ENCODE measurements at regions not wholly inside any gene's neighbourhood (a gene's known extent, or its start where the extent isn't known, plus 50 kb on each side); places are given as distances from the start of the nearest gene placed in this dataset.

GRCh38 chr10:33087152-33087551 is 129.1 kb upstream of the ITGB1 start:
- CTCF ChIA-PET (ENCODE audit: unreplicated experiment): no interaction called here
- no peaks in the 10 kb centered on the region for H3K9me2 ChIP-seq (ENCODE audit: insufficient read depth, low read length)
- no TSS peak for BruUV-seq (replicated peaks)
- intact Hi-C loops (cut with micrococcal nuclease; ENCODE audit: unreplicated experiment): no loop called here
- H3K9me3 ChIP-seq (ENCODE audit: low read length): 0 out of 2 replicates have a peak, but pooled peaks cover 24% of the 10 kb centered on the region
- DNase-seq (ENCODE audit: low spot score): no peak
- TF ChIP-seq, protein P1, sequence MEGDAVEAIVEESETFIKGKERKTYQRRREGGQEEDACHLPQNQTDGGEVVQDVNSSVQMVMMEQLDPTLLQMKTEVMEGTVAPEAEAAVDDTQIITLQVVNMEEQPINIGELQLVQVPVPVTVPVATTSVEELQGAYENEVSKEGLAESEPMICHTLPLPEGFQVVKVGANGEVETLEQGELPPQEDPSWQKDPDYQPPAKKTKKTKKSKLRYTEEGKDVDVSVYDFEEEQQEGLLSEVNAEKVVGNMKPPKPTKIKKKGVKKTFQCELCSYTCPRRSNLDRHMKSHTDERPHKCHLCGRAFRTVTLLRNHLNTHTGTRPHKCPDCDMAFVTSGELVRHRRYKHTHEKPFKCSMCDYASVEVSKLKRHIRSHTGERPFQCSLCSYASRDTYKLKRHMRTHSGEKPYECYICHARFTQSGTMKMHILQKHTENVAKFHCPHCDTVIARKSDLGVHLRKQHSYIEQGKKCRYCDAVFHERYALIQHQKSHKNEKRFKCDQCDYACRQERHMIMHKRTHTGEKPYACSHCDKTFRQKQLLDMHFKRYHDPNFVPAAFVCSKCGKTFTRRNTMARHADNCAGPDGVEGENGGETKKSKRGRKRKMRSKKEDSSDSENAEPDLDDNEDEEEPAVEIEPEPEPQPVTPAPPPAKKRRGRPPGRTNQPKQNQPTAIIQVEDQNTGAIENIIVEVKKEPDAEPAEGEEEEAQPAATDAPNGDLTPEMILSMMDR (conservative IDR thresholded peaks at IDR 0.05; ENCODE audit: low read length): no peak
- no peak for TF ChIP-seq EZH2phosphoT487 (IDR thresholded peaks at IDR 0.05; ENCODE audit: borderline replicate concordance, low read depth, low read length)
- H3K27ac ChIP-seq (ENCODE audit: low read depth, low read length, poor library complexity, severe bottlenecking): no peak overlapping the region
- no peak overlapping the region for H3K4me3 ChIP-seq (ENCODE audit: low read depth, low read length, poor library complexity, severe bottlenecking)
- H2AFZ ChIP-seq (ENCODE audit: low read length): no peak overlapping the region
- H3K4me1 ChIP-seq (ENCODE audit: insufficient read depth, low read length, poor library complexity, severe bottlenecking): no peaks in the 10 kb centered on the region
- no peaks in the 10 kb centered on the region; the same call in 1 of the 2 replicates for H3K36me3 ChIP-seq (ENCODE audit: insufficient read depth, low read length)
- no peaks in the 10 kb centered on the region for H3K79me2 ChIP-seq (ENCODE audit: insufficient read depth, low read depth, low read length)
- POLR2A ChIA-PET: interaction anchor here (0.8 to 0.9 kb wide), 2 partner anchors 43 to 396 kb away, joined by 3 to 4 read pairs; no protein-coding TSS in a partner anchor
- no peak overlapping the region for H3K4me2 ChIP-seq (ENCODE audit: low read length)
- H4K20me1 ChIP-seq (ENCODE audit: insufficient read depth, low read length): no peaks in the 10 kb centered on the region

GRCh38 chr10:33086100-33086499 is 128.1 kb upstream of the ITGB1 start:
- Histone ChIP-seq H3K4me2 (ENCODE audit: low read length) (no peak overlapping the region), H3K79me2 (ENCODE audit: insufficient read depth, low read depth, low read length) (no peaks in the 10 kb centered on the region), H3K27ac (ENCODE audit: low read depth, low read length, poor library complexity, severe bottlenecking) (no peak overlapping the region), H4K20me1 (ENCODE audit: insufficient read depth, low read length) (no peaks in the 10 kb centered on the region), H2AFZ (ENCODE audit: low read length) (no peak overlapping the region), H3K9me3 (ENCODE audit: low read length) (0 out of 2 replicates have a peak, but pooled peaks cover 19% of the 10 kb centered on the region), H3K4me1 (ENCODE audit: insufficient read depth, low read length, poor library complexity, severe bottlenecking) (no peaks in the 10 kb centered on the region), H3K4me3 (ENCODE audit: low read depth, low read length, poor library complexity, severe bottlenecking) (no peak overlapping the region), H3K36me3 (ENCODE audit: insufficient read depth, low read length) (no peaks in the 10 kb centered on the region; the same call in 1 of the 2 replicates), H3K9me2 (ENCODE audit: insufficient read depth, low read length) (no peaks in the 10 kb centered on the region)
- no peak for TF ChIP-seq EZH2phosphoT487 (IDR thresholded peaks at IDR 0.05; ENCODE audit: borderline replicate concordance, low read depth, low read length)
- TF ChIP-seq, protein P1 (conservative IDR thresholded peaks at IDR 0.05; ENCODE audit: low read length): no peak
- intact Hi-C loops (cut with micrococcal nuclease; ENCODE audit: unreplicated experiment): no loop called here
- ChIA-PET POLR2A (no interaction called here), CTCF (ENCODE audit: unreplicated experiment) (no interaction called here)
- DNase-seq (ENCODE audit: low spot score): no peak
- no TSS peak for BruUV-seq (replicated peaks)

DNA sequence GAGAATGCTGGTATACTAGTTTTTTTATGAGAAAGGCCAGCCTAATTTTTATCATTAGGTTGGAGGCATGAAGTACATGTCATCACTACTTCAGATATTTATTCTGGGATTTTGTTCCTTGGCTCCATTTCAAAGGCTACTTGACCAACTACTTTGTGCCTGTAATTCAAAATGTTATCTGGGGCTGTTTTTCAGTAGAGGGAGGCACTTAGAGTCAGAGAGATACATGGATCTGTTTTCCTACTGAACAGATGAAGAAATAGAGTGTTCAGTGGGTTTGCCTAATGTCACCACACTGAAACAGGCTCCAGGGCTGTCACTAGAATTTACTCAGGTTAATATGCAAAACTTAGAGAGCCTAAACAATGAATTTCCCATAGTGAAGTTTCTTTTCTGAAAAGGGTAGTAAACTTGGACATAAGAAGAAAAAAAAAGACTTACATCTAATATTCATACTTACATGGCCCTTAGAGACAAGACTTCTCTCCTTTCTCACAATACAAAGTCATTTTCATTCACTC is 127.3 kb upstream of the ITGB1 start:
- ChIA-PET CTCF (ENCODE audit: unreplicated experiment) (no interaction called here), POLR2A (interaction anchor here (0.8 to 1.0 kb wide), 4 partner anchors 8 to 44 kb away, joined by 3 to 7 read pairs (median 4); no protein-coding TSS in a partner anchor)
- intact Hi-C loops (cut with micrococcal nuclease; ENCODE audit: unreplicated experiment): no loop called here
- H4K20me1 ChIP-seq (ENCODE audit: insufficient read depth, low read length): no peaks in the 10 kb centered on the region
- no TSS peak for BruUV-seq (replicated peaks)
- no peak for TF ChIP-seq EZH2phosphoT487 (IDR thresholded peaks at IDR 0.05; ENCODE audit: borderline replicate concordance, low read depth, low read length)
- TF ChIP-seq, protein P1 (conservative IDR thresholded peaks at IDR 0.05; ENCODE audit: low read length): no peak
- H3K4me1 ChIP-seq (ENCODE audit: insufficient read depth, low read length, poor library complexity, severe bottlenecking): no peaks in the 10 kb centered on the region
- H3K36me3 ChIP-seq (ENCODE audit: insufficient read depth, low read length): no peaks in the 10 kb centered on the region; the same call in 1 of the 2 replicates
- no peak overlapping the region for H3K27ac ChIP-seq (ENCODE audit: low read depth, low read length, poor library complexity, severe bottlenecking)
- H3K9me3 ChIP-seq (ENCODE audit: low read length): 0 out of 2 replicates have a peak, but pooled peaks cover 15% of the 10 kb centered on the region
- no peak overlapping the region for H3K4me3 ChIP-seq (ENCODE audit: low read depth, low read length, poor library complexity, severe bottlenecking)
- no peaks in the 10 kb centered on the region for H3K79me2 ChIP-seq (ENCODE audit: insufficient read depth, low read depth, low read length)
- DNase-seq (ENCODE audit: low spot score): no peak
- no peaks in the 10 kb centered on the region for H3K9me2 ChIP-seq (ENCODE audit: insufficient read depth, low read length)
- H3K4me2 ChIP-seq (ENCODE audit: low read length): no peak overlapping the region
- H2AFZ ChIP-seq (ENCODE audit: low read length): no peak overlapping the region

All from OCI-LY7 (cell line).